Gastroesophageal sphincter (tissue), 4 donors: ENCODE measurements at regions not wholly inside any gene's neighbourhood (a gene's known extent, or its start where the extent isn't known, plus 50 kb on each side); places are given as distances from the start of the nearest gene placed in this dataset.
"Not testable (repeated sequence)": the region's sequence is repeated elsewhere in the genome, so short reads cannot be mapped to it uniquely, and the experiment has no call there.

Experiments
- ATAC-seq: fragments of 150-250 bp; one replicate; pipeline ENCODE4 v1.9.1; 2016; ENCODE audit warnings: mild to moderate bottlenecking, moderate library complexity
- H3K27ac ChIP-seq, 4 donors: fragments of 200-600 bp; sonication (generic) in 3 of 4; 1 replicate in 3 of 4; 2 replicates in 1 of 4; pipeline ENCODE4 v1.5.1; 2016 to 2019
- H3K27me3 ChIP-seq: fragments of 200-600 bp; sonication (generic); one replicate; pipeline ENCODE4 v1.5.1; 2019
- H3K36me3 ChIP-seq, 2 donors: fragments of 200-600 bp; sonication (generic); one replicate each; pipeline ENCODE4 v1.5.1; 2019; ENCODE audit warnings: control low read depth in 1 of 2
- H3K4me1 ChIP-seq, 3 donors: fragments of 200-600 bp; sonication (generic); 1 replicate in 2 of 3; 2 replicates in 1 of 3; pipeline ENCODE4 v1.5.1; 2016 to 2019; ENCODE audit warnings: control low read depth in 2 of 3
- H3K4me3 ChIP-seq, 2 donors: fragments of 200-600 bp; sonication (generic); one replicate each; pipeline ENCODE4 v1.5.1; 2019; ENCODE audit warnings: mild to moderate bottlenecking in 1 of 2, moderate library complexity in 1 of 2
- H3K9me3 ChIP-seq, 3 donors: fragments of 200-600 bp; sonication (generic); one replicate each; pipeline ENCODE4 v1.5.1; 2017 to 2019; ENCODE audit warnings: control low read depth in 2 of 3
- CTCF ChIP-seq, 4 experiments: fragments of 200-600 bp in 2 of 4; fragments of 450-650 bp in 2 of 4; sonication (generic) in 1 of 4; IDR thresholded peaks; one replicate each; pipeline ENCODE4 v1.5.1; 2017 to 2019; ENCODE audit warnings: antibody characterized with exemption in 4 of 4, mild to moderate bottlenecking in 2 of 4, moderate library complexity in 2 of 4
- EP300 ChIP-seq: sonication (generic); formaldehyde crosslinking; IDR thresholded peaks from one replicate; pipeline ENCODE4 v1.6.1; 2017; ENCODE audit warnings: antibody characterized with exemption, mild to moderate bottlenecking
- POLR2A ChIP-seq, 2 donors: fragments of 450-650 bp; IDR thresholded peaks; one replicate each; pipeline ENCODE4 v1.6.1; 2017; ENCODE audit warnings: antibody characterized with exemption in 2 of 2, mild to moderate bottlenecking in 2 of 2, moderate library complexity in 1 of 2
- POLR2AphosphoS5 ChIP-seq: sonication (generic); formaldehyde crosslinking; IDR thresholded peaks from one replicate; pipeline ENCODE4 v1.6.1; 2017; ENCODE audit warnings: antibody characterized with exemption
- WGBS, 2 donors: methylation state at CpG; one replicate each; pipeline ENCODE4 v1.1.5; 2018; ENCODE audit warnings: low coverage in 1 of 2; 5-methylcytosine and 5-hydroxymethylcytosine counted together

- H3K9me3 ChIP-seq, ATAC-seq, H3K36me3 ChIP-seq, H3K4me3 ChIP-seq, H3K27ac ChIP-seq, H3K27me3 ChIP-seq, H3K4me1 ChIP-seq: not testable (repeated sequence)
- WGBS, 2 donors, result 79 to 96% methylated on average over 3 to 4 of the region's 7 CpGs
Measured at GRCh38 chr2:37722971-37723370, 51.5 kb upstream of the CDC42EP3 start.

- Histone ChIP-seq H3K27me3 (no peaks in the 10 kb centered on the region), H3K9me3 (no peaks in the 10 kb centered on the region), H3K4me3 (no peak overlapping the region), H3K36me3 (no peaks in the 10 kb centered on the region), H3K4me1 (peaks cover 0 to 11% (median 0%) of the 10 kb centered on the region in 3 donors), H3K27ac (no peak overlapping the region)
- ATAC-seq, result no peak
- WGBS, 2 donors, result 71 to 88% methylated on average over 1 of the region's 1 CpG
- TF ChIP-seq POLR2AphosphoS5, result no peak
- no peak for TF ChIP-seq EP300
- no peak for TF ChIP-seq POLR2A (IDR thresholded peaks at IDR 0.05)
- no peak for TF ChIP-seq CTCF (IDR thresholded peaks at IDR 0.05)
Measured at GRCh38 chr2:37730037-37730818, 58.8 kb upstream of the CDC42EP3 start.

GRCh38 chr2:37732412-37732811, 61.0 kb upstream of the CDC42EP3 start:
- H3K4me1 ChIP-seq, result peaks cover 0 to 18% (median 0%) of the 10 kb centered on the region in 3 donors
- H3K27ac ChIP-seq, ATAC-seq, H3K36me3 ChIP-seq, H3K9me3 ChIP-seq, H3K27me3 ChIP-seq, H3K4me3 ChIP-seq: not testable (repeated sequence)

- Histone ChIP-seq H3K4me1 (peaks cover 0 to 18% (median 0%) of the 10 kb centered on the region in 3 donors), H3K4me3 (no peak overlapping the region), H3K27me3 (no peaks in the 10 kb centered on the region), H3K9me3 (no peaks in the 10 kb centered on the region), H3K36me3 (no peaks in the 10 kb centered on the region), H3K27ac (no peak overlapping the region)
- no peak for TF ChIP-seq POLR2A (IDR thresholded peaks at IDR 0.05)
- WGBS, 2 donors, result 90% methylated on average over 2 of the region's 2 CpGs; no CpG with 5 or more reads in 1 of the 2 donors
- ATAC-seq, result no peak
Measured at GRCh38 chr2:37733251-37733650, 61.8 kb upstream of the CDC42EP3 start.

GRCh38 chr2:37733955-37734354, 62.5 kb upstream of the CDC42EP3 start:
- H3K27me3 ChIP-seq, ATAC-seq, H3K27ac ChIP-seq, H3K9me3 ChIP-seq, H3K4me3 ChIP-seq, H3K36me3 ChIP-seq: not testable (repeated sequence)
- peaks cover 0 to 18% (median 0%) of the 10 kb centered on the region in 3 donors for H3K4me1 ChIP-seq

GRCh38 chr2:37734891-37735523, 63.6 kb upstream of the CDC42EP3 start:
- H3K4me1 ChIP-seq, result peaks cover 0 to 18% (median 0%) of the 10 kb centered on the region in 3 donors
- not testable (repeated sequence) for H3K9me3 ChIP-seq, H3K36me3 ChIP-seq, H3K27me3 ChIP-seq, H3K4me3 ChIP-seq
- peak; percentile 36 for ATAC-seq
- 24 to 32% methylated on average over 8 of the region's 8 CpGs for WGBS, 2 donors
- peak overlapping the region in 3 of 4 donors; percentile 14 to 39 (median 37) for H3K27ac ChIP-seq

GRCh38 chr2:37735524-37735910, 64.1 kb upstream of the CDC42EP3 start:
- ATAC-seq, H3K9me3 ChIP-seq, H3K4me3 ChIP-seq, H3K36me3 ChIP-seq, H3K27me3 ChIP-seq: not testable (repeated sequence)
- H3K27ac ChIP-seq, result peak overlapping the region in 3 of 4 donors; percentile 14 to 39 (median 37)
- peaks cover 0 to 18% (median 0%) of the 10 kb centered on the region in 3 donors for H3K4me1 ChIP-seq

GRCh38 chr2:37737507-37737906, 66.1 kb upstream of the CDC42EP3 start:
- no peaks in the 10 kb centered on the region for H3K9me3 ChIP-seq
- no peak overlapping the region for H3K27ac ChIP-seq

More at GRCh38 chr2:37737507-37737906, 66.1 kb upstream of the CDC42EP3 start:
- Histone ChIP-seq H3K27me3 (no peaks in the 10 kb centered on the region), H3K36me3 (no peaks in the 10 kb centered on the region), H3K4me3 (no peak overlapping the region), H3K4me1 (peaks cover 0 to 18% (median 0%) of the 10 kb centered on the region in 3 donors)
- no peak for ATAC-seq
- TF ChIP-seq CTCF (IDR thresholded peaks at IDR 0.05) (no peak), POLR2AphosphoS5 (no peak), POLR2A (IDR thresholded peaks at IDR 0.05) (no peak), EP300 (no peak)
